NCI-H146 (cell line): ENCODE measurements at regions not wholly inside any gene's neighbourhood (a gene's known extent, or its start where the extent isn't known, plus 50 kb on each side); places are given as distances from the start of the nearest gene placed in this dataset.

Source experiments
- DNase-seq: peaks from one replicate; lab custom pipeline; 2025; lab: John Stamatoyannopoulos, UW

DNA sequence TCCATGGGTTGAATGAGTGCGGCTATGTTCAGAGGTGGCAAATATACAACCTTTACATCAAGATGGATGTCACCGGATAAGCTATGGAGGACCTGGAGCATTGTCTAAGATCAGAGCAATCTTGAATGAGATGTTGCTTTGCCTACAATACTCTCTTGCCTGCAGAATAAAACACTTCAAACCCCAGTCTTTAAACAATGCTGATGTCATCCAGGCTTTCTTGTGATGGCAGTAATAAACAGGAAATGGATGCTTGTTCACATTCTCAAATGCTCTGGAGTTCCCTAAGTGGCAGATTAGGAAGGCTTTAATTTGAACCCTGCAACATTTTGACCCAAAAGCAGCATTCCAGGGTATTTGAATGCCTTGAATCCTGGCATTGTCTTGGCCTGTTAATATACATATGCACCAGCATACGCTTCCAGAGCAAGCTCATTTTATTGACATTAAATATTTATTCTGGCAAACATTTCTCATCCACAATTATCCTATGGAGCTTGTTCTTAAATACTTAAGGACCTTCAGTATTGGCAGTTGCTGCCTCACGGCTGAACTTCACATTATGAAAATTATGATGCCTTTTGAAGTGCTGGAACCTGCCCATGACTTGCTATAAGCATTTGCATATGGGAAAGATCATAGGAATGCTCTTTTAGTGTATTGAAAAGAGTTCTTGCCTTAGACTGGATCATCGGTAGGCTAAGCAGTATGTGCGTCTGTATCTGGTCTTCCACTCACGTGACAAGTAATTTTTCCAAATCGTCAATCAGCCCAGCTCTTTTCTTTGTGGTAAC is 422.7 kb downstream of the SIPA1L2 start:
- no peak for DNase-seq

- no peak for DNase-seq
Measured at GRCh38 chr1:232204269-232204668, 425.7 kb downstream of the SIPA1L2 start.

DNA sequence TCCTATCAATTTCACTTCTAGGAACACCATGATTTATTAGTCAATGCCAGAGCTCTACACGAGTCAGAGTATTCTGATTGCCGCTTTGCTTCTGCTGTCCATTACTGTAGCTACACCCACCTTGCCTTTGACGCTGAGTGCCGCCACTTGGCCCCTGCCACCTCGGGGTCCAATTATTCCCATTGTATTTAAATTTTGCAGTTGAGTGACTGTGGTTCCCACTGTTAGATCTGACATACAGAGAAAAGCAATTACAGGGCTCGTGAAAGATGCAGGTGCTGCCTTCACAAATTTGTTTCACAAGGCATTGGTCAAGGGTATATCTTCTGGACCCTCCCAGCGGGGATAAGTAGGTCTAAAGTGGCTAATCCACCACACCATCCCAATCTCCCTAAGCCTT is 428.9 kb downstream of the SIPA1L2 start:
- DNase-seq: no peak

- DNase-seq: no peak
Measured at GRCh38 chr1:232196042-232196441, 433.9 kb downstream of the SIPA1L2 start.

GRCh38 chr1:232194424-232194823 is 435.5 kb downstream of the SIPA1L2 start:
- DNase-seq: no peak

DNA sequence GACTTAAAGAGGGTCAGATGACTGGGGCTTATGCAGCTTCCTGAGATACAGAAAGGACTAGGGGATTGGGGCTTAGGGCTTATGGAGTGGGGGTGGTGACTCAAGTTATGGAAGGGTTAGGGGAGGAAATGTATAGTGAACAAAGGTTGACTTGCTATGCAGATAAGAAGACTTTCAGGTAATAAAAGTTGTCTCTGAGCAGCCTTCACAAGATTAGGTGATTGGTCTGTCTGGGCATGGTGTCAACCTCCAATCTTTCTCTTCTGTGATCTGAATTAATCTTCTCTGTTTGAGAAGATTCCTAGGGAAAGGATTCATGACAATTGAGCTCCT is 436.5 kb downstream of the SIPA1L2 start:
- DNase-seq: no peak

DNA sequence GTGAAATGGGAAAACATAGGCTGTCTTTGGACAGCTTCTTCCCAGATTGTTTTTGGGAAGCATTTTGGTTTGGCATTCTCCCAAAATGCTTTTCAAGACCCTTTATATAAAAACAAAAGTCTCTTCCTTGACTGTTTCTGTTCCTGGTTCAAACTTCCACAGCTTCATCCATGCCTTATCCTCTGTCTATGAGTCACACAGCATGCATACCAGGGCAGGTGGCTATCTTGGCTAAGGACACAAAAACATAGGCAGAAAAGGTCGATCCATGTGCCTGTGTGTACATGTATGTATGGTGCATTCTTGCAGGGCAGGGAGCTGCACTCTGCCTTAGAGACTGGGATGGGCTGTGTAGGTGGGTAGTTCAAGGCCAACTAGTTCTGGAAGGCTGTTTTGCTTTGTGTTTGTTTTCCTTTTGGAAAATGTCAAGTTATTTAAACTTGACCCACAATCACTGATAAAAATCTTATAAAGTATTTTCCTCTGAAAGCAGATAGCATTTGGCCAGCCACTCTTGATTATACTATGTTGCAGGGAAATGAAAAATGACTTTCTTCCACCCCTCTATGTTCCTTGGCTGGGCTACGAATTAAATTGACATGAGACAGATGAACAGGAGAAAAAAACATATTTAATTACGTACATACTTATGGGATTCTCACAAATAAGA is 437.0 kb downstream of the SIPA1L2 start:
- DNase-seq: no peak

GRCh38 chr1:232191560-232191959 is 438.4 kb downstream of the SIPA1L2 start:
- DNase-seq: no peak

- DNase-seq: no peak
Measured at GRCh38 chr1:232188318-232188717, 441.6 kb downstream of the SIPA1L2 start.

- DNase-seq: no peak
Measured at GRCh38 chr1:232186931-232187330, 443.0 kb downstream of the SIPA1L2 start.

DNA sequence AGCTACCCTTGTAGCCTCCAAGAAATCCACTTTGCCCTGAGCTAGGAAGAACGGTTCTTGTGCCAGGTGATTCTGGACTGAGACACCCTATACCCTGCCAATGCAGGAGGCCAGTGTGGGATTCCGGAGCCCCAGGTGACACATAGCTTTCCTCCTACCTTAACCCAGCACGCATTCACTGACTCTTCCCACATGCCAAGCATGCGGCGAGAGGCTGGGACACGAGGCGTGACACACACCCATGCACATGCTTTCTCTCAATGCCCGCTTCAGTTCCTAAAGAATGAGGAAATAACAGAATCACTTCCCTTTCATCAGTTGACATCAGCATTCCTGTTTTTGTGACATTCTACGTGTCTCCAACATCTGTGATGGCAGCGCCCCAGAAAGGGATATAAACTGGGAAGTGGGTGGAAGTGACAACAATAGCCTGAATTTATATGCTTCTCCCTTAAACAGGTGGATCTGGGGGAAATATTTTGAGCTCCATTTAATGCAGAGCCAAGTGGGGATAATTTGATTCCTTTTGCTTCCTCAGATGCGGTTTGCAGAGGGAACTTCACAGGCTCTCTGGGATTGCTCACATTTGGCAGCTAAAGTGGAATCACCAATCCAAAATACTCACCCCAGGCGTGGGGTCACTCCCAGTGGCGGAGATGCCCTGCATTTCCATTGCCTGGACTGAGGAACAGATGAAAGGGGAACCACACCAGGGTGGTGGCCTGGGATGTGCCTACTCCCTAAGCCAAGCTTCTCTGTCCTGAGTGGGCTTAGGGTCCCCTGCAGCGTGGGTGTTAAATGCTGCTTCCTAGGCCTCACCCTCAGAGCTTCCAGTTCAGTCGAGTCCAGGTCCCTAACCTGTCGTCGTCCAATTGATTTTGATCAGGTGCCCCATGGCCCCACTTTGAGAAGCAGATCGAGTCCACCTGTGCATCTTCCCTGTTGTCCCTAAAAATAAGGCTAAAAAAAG is 445.1 kb downstream of the SIPA1L2 start:
- no peak for DNase-seq

GRCh38 chr1:232183802-232184201 is 446.1 kb downstream of the SIPA1L2 start:
- DNase-seq: peak; percentile 20

DNA sequence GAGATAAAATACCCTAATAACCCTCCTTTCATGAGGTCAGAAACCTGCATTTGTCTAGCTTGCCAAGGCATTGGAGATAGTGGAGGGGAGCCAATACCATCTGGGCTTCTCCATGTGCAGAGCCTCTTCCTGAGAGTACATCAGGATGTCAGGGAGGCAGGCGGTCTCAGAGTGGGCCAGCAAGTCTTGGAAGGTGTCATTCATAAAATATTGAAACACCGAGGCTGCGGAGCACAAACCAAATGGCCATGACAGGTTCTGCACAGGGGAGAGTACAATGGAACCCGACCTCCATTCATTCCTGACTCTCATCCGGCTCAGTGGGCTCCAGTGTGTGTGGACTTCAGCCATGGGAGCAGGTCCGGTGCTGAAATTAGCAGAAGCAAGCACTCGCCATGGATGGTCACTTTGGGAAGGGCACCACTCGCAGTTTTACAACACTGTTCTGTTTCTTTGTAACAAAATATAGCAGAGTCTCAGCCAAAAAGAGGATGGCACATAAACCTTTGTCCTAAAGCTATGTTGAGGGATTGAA is 446.6 kb downstream of the SIPA1L2 start:
- DNase-seq: no peak

GRCh38 chr1:232182236-232182635 is 447.7 kb downstream of the SIPA1L2 start:
- no peak for DNase-seq

- DNase-seq: no peak
Measured at GRCh38 chr1:232180779-232181136, 449.2 kb downstream of the SIPA1L2 start.

DNA sequence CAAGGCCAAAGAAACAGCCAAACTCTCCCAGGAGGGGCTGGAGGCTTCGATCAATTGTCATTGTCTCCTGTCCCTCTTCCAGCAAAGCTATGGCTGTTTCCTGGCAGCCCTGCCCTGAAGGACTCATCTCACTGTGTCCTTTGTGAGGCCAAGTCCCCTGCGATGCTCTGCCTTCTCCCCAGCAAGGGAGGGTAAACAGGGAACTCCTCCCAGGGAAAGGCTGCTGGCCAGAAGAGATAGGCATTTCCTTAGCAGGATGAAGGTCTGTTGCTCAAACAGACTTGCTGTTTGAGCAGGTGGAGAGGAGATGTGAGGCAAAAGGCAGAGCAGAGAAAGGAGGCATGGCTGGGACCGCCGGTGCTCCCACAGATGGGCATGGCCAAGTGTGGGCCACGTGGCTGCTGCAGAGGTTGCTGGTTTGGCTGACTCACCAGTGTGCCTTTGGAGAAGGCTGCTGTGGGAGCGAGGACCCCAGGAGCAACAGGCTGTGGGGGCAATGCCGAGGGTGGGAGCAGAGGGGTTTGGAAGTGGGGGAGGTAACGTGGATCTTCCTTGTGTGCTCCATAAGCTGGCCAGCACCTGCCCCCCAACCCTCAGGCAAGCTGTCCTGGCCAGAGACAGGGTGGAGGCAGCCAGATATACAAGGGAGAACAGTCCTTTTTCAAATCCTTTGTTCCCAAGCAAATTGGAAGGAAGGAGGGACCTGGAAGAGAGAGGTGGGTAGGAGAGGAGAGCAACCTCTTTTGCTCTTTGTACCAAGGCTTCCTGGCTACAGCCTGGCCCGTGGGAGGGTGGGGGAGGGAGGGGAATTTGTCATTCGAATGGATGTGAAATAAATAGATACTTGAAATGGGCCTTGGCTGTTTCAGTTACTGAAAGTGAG is 449.8 kb downstream of the SIPA1L2 start:
- peak; percentile 14 for DNase-seq

GRCh38 chr1:232178191-232178590 is 451.7 kb downstream of the SIPA1L2 start:
- DNase-seq: no peak

- no peak for DNase-seq
Measured at GRCh38 chr1:232177438-232177837, 452.5 kb downstream of the SIPA1L2 start.

DNA sequence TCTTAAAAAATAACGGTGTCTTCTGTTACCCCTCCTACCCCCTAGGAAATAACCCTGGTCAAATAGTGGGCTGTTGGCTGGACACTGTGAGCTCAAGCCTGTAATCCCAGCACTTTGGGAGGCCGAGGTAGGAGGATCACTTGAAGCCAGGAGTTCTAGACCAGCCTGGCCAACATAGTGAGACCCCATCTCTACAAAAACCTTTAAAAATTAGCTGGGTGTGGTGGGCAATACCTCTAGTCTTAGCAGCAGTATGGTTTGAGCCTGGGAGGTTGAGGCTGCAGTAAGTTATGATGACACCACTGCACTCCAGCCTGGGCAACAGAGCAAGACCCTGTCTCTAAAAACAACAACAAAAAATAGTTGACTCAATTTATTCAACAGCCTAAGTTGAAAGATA is 453.7 kb downstream of the SIPA1L2 start:
- DNase-seq: no peak

DNA sequence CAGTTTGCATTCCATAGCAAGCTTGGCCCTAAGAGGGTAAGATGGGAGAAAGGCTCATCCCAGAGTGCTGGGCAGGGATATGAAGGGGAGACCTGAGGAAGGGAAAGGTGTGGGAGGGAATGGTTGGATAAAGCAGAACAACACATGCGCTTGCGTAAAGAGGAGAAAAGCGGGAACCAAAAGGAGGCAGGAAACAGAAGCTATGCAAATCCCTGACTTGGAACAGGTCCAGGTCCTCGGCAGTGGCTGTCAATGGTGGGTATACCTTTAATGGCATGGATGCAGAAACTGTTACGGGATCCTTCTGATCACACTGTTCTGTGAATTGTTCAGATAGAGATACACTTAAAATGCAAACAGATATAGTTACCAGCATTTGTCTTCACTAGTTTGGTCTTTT is 455.6 kb downstream of the SIPA1L2 start:
- peak; percentile 10 for DNase-seq

DNA sequence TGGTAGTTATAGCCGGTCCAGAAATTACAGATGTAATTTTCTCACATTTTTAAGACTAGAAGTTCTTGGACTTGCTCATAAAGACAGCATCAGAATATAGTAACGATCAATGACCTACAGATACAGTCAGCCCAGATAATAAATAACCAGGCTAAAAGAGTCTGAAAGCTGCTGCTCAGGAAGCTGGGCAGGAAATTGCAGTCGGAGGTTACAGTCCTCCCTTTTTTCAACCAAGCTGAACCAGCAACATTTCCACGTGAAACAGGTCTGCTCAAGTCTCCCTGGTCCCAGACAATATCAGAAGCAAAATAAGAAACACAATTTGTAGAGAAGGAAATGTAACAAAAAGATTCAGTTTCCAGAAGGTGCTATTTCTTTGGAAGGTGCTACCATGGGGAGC is 457.4 kb downstream of the SIPA1L2 start:
- no peak for DNase-seq
